B cell (primary cell): ENCODE measurements at regions not wholly inside any gene's neighbourhood (a gene's known extent, or its start where the extent isn't known, plus 50 kb on each side); places are given as distances from the start of the nearest gene placed in this dataset.

Experiments
- CTCF ChIP-seq: fragments of 200-600 bp; IDR thresholded peaks from one replicate; pipeline ENCODE4 v1.8.0; 2022; ENCODE audit warnings: antibody characterized with exemption, mild to moderate bottlenecking
- EZH2 ChIP-seq: IDR thresholded peaks from 2 replicates; pipeline ENCODE4 v1.6.1; 2012; ENCODE audit warnings: borderline replicate concordance, low read depth, mild to moderate bottlenecking, moderate library complexity, low read length; ENCODE audit not compliant: insufficient read depth, poor library complexity, severe bottlenecking

- TF ChIP-seq CTCF (no peak), EZH2 (no peak)
Observed at GRCh38 chr3:64805978-64806377, 118.2 kb upstream of the ADAMTS9 start.
